ENCODE measurements at regions not wholly inside any gene's neighbourhood (a gene's known extent, or its start where the extent isn't known, plus 50 kb on each side); places are given as distances from the start of the nearest gene placed in this dataset.

DNA sequence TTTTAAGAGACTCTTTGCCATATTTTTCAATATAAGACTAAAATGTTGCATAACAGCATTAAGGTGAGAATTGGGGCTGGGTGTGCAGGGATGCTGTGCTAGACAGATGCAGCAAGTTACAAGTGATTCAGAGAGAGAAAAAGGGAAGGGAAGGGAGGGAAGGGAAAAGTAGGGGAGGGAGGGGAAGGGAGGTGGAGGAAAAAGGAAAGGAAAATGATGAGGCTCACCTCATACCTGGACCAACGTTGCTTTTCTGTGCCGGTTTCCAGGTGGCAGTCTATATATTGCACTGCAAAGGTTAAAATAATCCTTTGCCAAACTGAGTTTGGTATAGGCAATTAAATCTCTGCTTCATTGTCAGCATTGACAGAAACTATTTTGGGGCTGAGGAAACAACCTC is 155.4 kb upstream of the LAMA2 start:
- TF ChIP-seq, protein P1, sequence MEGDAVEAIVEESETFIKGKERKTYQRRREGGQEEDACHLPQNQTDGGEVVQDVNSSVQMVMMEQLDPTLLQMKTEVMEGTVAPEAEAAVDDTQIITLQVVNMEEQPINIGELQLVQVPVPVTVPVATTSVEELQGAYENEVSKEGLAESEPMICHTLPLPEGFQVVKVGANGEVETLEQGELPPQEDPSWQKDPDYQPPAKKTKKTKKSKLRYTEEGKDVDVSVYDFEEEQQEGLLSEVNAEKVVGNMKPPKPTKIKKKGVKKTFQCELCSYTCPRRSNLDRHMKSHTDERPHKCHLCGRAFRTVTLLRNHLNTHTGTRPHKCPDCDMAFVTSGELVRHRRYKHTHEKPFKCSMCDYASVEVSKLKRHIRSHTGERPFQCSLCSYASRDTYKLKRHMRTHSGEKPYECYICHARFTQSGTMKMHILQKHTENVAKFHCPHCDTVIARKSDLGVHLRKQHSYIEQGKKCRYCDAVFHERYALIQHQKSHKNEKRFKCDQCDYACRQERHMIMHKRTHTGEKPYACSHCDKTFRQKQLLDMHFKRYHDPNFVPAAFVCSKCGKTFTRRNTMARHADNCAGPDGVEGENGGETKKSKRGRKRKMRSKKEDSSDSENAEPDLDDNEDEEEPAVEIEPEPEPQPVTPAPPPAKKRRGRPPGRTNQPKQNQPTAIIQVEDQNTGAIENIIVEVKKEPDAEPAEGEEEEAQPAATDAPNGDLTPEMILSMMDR (IDR thresholded peaks at IDR 0.05) = no peak
- no peak for TF ChIP-seq POLR2AphosphoS5 (IDR thresholded peaks at IDR 0.05; ENCODE audit: low read depth, low read length)

Measured in Panc1 (cell line).